ENCODE measurements at regions not wholly inside any gene's neighbourhood (a gene's known extent, or its start where the extent isn't known, plus 50 kb on each side); places are given as distances from the start of the nearest gene placed in this dataset.
"Not testable (repeated sequence)": the region's sequence is repeated elsewhere in the genome, so short reads cannot be mapped to it uniquely, and the experiment has no call there.

DNA sequence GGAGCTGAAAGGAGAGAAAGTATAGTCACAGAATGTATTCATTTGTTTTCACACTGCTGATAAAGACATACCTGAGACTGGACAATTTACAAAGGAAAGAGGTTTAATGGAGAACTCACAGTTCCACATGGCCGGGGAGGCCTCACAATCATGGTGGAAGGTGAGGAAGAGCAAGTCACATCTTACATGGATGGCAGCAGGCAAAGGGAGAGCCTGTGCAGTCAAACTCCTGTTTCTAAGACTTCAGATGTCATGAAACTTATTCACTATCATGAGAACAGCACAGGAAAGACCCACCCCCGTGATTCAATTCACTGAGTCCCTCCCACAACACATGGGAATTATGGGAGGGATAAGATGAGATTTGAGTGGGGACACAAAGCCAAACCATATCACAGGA, 224.7 kb downstream of the LNPK start:
- CTCF ChIA-PET = interaction anchor here (1.4 kb wide), 1 partner anchor 11 kb away, joined by 3 read pairs; no protein-coding TSS in a partner anchor
- POLR2A ChIA-PET = not testable (repeated sequence)

DNA sequence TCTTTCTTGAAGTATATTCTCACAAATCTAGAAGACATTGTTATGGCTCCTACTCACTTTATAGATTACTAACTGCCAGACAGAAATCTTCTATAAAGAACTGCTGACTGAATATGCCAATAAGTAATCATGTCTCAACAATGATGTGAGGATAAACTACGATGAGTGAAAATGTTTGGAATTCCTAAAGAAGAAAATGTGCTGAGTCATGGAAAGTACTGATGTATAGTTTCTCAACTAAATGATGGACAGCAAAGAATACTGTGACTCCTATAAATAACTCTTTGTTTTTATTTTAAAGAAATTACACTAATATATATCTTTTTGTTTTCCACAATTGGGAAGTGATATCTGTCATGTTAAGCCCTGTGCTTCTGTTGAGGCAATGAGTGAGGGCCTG, 232.9 kb downstream of the LNPK start:
- CTCF ChIA-PET = no interaction called here
- POLR2A ChIA-PET = no interaction called here

DNA sequence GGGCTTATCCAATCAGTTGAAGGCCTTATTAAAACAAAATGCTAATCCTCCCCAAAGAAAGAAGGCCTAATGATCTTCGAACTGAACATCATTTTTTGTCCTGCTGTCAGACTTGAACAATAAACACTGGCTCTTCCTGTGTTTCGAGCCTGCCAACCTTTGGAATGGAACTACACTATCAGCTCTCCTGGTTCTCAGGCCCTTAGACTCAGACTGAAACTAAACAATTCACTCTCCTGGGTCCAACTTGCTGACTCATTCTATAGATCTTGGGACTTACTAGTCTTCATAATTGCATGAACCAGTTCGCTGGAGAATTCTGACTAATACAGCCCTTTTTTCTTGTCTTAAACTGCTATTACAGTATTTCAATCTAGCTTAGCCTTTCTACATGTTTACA, 235.2 kb downstream of the LNPK start:
- ChIA-PET CTCF (no interaction called here), POLR2A (no interaction called here)

DNA sequence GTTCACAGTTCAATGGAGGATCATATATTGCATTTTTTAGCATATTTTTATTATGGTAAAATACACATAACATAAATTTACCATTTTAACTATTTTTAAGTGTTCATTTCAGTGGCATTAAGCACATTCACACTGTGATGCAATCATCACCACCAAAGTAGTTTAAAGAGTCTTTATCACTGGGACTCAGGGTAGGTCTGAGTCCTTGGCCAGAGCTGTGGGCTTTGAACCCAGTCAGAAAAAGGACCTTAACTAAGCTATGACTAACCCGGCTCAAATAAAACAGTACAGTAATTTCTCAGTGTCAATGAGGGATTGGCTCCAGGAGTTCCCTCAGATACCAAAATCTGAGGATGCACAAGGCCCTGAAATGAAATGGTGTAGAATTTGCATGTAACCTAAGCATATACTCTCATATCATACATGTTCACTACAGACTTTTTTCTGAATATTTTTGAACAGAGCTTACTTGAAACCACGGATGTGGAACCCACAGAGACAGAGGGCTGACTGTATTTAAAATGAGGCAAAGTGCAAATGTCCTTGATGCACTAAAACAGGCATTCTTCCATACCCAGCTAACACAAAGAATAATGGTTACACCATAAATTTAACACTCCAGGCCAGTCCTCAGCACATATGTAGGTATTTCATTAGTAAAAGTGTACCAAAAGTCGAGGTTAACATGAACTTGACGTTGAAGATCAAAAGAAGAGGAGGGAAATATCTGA, 246.2 kb downstream of the LNPK start:
- POLR2A ChIA-PET = no interaction called here
- CTCF ChIA-PET = interaction anchor here (1.5 kb wide), 1 partner anchor 8 kb away, joined by 3 read pairs; no protein-coding TSS in a partner anchor

DNA sequence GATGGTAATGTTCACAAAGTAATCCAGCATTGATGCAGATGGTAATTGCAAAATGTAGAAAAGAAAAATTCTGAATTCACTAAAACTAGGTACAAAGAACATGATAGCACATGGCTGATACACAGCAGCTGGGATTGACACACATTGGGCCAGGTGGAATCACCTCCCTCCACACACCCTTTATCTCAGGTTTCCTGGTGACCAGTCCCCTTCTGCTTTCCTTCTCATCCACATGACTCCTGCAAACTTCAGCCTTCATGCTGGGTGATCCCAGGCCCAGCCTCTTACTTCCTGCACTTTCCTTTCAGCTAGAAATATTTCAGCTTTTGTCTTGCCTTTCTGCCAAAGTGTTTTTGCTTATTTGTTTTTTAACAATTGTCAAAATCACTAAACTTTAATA, 246.9 kb downstream of the LNPK start:
- CTCF ChIA-PET = no interaction called here
- POLR2A ChIA-PET = no interaction called here

DNA sequence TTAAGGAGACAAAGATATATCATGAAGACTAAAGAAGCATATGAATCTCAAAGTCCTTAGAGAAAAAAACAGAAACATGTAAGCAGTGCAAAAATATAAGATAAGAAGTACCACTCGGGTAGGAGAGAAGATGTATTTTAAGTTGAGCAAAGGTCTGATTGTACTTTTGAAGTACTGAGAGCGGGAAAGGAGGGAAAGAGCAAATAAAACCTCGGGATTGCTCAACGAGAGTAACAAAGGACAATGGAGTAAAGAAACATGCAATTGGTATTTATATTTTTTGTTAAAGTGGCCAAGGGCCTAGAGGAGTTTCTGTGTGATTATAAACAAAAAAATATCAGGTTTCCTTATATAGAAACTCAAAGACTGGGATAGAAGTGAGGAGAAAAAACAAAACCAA, 251.9 kb downstream of the LNPK start:
- ChIA-PET POLR2A (no interaction called here), CTCF (no interaction called here)

DNA sequence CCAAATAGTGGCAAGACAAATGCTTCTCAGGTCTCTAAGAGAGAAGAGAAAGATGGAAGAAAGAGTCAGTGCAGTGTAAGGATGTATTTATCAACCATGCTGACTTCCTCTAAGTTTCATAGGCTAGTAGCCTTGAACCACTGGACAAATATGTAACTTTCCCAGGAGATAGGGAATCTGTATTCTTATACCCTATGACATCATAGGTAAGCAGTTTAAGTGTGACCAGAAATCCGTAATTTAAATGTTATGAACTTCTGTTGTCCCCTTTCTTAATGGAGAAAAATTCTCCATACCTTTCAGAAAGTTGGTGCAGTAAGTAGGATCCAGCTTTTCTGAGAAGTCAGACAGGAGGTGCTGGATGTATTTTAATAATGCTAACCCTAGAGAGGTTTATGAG, 256.2 kb downstream of the LNPK start:
- POLR2A ChIA-PET = no interaction called here
- CTCF ChIA-PET = no interaction called here

DNA sequence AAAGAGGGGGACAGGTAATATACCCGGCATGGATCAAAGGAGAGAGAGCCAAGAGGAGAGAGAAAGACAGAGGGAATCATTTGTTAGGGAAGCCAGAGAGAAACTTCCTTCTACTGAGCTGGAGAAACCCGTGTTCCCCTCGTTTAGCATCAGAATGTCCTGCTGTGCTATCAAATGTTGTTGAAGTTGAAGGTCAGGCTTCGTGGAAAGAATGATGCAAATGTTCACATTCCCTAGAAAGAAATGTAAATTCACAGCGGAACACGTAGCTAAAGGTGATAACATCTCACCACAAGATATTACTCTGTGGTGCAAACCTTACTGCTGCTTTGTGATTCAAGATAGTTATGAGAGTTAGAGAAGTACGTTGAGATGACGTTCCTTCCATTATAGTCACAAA, 258.1 kb downstream of the LNPK start:
- ChIA-PET CTCF (no interaction called here), POLR2A (no interaction called here)

DNA sequence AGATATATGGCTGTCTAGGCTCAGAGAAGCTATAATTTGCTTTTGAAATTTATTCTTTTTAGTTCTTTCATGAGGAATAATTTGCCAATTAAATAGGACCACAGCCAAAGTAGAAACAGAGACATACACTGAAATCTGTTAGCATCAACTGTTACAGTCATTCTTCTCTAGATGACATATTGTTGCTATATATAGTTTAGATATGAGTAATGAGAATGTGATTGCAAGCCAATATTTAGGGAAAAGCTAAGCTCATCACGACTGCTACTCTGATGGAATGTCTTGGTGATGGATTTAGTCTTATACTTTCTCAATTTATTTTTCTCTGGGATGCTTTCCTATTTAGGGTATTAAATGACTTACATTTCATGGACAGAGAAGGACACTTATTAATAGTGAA, 259.1 kb downstream of the LNPK start:
- CTCF ChIA-PET = no interaction called here

DNA sequence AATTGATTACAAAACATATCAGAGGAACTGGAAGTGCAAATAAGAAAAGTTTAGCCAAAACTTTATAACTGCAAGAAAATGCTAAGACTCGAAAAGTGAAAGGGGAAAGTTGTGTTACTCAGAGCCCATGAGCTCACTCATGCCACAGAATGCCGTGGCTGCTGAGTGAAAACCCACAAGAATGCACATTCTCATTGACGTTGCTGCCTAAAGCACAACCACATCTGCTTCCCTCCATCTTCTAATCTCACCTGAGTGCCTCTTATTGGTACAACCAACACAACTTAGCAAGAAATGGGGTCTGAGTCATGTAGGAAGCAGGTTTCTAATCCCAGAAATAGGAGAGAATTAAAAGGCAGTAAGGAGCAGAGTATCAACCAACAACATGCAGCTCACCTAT, 259.7 kb downstream of the LNPK start:
- ChIA-PET CTCF (no interaction called here), POLR2A (no interaction called here)

More for the DNA sequence above, 259.1 kb downstream of the LNPK start:
- POLR2A ChIA-PET = no interaction called here

DNA sequence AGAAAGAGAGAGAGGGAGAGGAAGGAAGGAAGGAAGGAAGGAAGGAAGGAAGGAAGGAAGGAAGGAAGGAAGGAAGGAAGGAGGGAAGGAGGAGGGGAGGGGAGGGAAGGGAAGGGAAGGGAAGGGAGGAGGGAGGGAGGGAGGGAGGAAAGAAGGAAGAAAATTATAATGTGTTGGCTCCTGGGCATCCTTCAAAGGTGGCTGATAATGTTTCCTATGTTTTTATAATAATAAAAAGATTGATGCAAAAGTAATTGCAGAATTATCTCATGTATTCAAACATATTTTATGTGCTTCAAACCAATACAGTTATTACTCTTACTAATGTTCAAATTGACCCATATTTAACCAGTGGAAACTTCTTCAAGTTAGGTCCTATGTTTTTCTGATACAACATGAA, 260.9 kb downstream of the LNPK start:
- CTCF ChIA-PET = no interaction called here
- POLR2A ChIA-PET = no interaction called here

DNA sequence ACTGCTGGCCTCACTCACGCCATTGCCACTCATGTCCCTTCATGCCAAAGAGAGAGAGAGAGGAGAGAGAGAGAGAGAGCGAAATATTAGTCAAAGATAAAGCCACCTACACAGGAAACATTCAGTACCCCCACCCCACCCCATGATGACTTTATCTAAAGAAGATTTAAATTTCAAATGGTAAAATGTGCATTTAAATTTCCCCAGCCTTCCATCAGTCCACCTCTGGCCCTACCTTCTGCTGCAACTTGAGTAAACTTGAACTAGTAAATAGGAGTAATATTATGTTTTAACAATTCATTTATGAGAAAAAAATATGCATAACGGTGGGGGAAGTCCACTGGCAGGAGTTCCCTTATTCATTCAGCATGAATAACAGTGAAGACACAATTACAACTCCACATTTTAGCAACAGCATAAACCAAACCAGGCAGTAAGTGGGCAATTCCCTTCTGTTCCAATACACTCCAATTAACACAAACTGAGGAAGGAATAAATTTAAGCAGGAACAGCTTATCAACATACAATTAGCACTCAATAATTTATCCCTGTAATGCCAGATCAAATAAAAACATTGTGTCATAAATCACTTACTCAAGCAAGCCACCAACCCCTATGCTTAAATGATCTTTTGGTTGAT, 264.2 kb downstream of the LNPK start:
- POLR2A ChIA-PET = no interaction called here
- CTCF ChIA-PET = no interaction called here

DNA sequence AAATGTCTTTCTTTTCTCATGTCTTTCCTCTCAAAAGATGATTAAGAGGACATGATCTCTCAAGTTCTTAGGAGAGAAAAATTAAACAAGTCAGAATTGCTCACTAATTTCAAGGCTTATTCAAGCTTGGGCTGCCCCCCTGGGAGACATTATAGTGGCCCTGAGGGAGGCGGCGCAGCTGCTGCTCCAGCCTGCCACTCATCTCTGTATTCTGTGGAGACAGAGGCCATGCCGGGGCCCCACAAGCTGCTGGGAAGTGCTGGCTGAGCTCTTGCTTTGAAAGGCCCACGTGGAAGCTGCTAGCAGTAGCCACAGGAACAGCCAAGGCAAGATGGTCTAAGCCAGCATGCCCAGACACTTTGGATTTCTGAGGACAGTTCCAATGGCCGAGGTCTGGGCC, 267.4 kb downstream of the LNPK start:
- CTCF ChIA-PET = no interaction called here
- POLR2A ChIA-PET = no interaction called here

DNA sequence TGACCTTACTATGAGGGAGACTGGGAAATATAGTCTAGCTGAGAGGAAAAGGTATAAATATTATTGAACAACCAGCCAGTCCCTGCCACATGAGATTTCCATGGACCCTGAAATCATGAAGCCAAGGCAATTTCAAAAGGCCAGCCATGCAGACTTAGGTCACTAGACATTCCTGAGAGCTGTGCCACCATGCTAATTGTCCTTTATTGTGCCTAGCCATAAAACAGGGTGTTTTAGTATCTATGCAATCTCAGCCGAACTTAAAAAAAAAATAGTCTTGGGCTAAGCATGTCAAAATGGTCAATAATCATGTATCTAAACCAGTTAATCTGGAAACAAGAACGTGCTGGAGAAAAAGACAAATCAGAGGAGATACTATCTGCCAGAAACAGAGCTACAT, 269.5 kb downstream of the LNPK start:
- POLR2A ChIA-PET = no interaction called here
- CTCF ChIA-PET = no interaction called here

DNA sequence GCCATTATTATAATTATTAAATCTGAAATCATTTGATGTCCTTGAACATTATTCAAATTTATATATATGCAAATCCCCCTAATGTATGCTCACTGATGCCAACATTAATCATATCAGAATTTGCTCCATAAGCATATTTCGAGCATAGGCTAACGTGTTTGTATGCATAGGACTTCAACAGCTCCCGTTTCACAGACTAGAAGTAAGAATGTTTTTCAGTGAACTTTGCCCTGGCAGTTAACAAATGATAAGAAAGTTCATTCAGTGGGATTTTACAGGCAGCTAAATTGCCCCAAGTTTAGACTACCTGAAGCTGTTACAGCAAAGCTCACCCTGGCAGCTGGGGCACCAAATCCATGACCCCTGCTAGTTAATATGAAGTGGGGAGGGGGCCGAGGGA, 272.0 kb downstream of the LNPK start:
- POLR2A ChIA-PET = no interaction called here
- CTCF ChIA-PET = no interaction called here

DNA sequence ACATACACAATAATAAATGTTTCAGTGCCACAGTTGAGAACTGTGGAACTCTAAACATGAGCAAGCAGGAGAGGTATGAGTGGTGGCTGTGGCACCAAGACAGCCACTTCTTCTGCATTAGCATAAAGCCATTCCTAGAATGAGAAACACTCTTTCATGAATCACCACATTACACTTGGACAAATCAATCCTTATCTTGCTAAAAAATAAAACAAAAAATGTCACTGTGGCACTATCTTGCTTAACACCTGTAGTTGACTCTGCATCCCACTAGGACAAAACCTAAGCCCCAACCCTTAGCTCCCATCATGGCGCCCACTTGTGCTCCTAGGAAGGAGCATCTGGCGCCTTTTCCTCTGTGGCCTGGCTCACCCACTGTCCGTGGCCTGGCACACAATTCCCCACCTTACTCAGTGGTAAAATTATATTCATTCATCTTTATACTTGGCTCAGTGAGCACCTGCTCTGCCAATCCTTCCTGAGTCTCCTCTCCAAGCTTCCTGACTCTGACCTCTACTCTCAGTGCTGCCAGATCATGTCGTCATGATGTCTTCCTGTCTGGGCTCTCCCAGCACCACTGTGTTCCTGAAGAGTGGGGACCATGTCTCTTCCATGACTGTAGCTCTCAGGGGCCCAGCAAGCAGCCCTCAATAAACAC, 272.9 kb downstream of the LNPK start:
- POLR2A ChIA-PET = no interaction called here
- CTCF ChIA-PET = no interaction called here

DNA sequence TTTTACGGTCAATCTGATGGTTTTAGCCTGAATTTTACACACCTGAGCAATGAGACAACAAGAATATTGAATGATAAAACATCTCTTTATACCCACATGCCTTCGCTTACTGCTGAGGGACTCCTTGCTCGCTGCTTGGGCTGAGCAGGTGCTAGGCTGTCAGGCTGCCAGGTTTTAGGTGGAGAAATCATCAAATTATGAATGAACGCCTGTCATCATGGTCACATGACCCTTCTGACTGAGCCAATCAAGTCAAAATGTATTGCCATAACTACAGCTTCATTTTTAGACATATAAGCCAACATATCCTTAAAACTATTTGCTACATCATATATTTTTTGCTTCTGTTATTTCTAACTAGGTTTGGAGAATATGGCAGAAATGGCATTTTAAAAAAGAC, 274.0 kb downstream of the LNPK start:
- ChIA-PET POLR2A (no interaction called here), CTCF (no interaction called here)

DNA sequence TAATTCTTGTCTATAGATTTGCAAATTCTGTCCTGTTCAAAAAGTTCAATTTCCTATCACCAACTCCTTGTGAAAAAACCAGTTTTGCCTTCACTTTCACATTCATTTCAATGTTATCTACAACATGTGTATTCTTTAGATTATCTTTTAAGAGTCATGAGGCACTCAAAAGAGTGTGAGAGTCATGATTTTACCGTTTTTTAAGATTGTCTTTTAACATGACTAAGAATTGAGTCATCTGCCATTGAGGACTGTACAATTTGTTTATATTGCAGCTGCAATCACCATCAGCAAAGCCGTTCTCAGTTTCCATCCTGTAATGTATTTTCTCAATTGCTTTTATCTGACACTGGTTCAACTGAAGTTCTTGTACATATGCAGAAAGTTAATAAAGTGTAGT, 275.8 kb downstream of the LNPK start:
- CTCF ChIA-PET = no interaction called here
- POLR2A ChIA-PET = no interaction called here

DNA sequence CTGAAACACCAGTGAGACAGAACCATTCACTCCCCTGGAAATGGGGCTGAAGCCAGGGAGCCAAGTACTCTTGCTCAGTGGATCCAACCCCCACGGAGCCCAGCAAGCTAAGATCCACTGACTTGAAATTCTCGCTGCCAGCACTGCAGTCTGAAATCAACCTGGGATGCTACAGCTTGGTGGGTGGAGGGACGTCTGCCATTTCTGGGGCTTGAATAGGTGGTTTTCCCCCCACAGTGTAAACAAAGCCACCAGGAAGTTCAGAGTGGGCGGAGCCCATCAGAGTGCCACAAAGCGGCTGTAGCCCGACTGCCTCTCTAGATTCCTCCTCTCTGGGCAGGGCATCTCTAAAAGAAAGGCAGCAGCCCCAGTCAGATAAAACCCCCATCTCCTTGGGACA, 292.8 kb downstream of the LNPK start:
- CTCF ChIA-PET = no interaction called here
- POLR2A ChIA-PET = no interaction called here

DNA sequence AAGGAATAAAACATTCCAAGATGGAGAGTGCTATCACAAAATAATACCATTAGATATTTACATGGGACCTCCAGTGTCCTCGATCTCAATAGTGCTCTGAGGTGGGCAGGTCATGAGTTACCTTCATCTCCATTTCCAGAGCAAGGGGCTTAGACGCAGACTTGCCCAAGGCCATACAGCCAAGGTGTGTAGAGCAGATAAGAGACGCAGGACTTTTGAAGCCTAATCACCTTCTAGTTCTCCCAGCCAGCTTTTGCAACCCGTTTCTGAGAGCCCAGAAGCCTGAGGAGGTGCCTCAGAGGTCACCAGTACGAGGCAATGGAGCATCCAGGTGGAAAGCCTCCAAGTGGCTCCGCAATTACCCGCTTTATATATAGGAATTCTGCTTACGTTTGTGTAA, 294.7 kb downstream of the LNPK start:
- ChIA-PET POLR2A (no interaction called here), CTCF (no interaction called here)

DNA sequence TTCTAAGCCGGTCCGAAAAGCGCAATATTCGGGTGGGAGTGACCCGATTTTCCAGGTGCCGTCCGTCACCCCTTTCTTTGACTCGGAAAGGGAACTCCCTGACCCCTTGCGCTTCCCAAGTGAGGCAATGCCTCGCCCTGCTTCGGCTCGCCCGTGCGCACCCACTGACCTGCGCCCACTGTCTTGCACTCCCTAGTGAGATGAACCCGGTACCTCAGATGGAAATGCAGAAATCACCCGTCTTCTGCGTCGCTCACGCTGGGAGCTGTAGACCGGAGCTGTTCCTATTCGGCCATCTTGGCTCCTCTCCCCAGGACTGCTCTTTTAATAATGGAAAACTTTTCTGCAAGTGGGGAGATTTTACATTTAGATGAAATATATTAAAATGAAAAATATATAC, 297.5 kb downstream of the LNPK start:
- CTCF ChIA-PET, POLR2A ChIA-PET: not testable (repeated sequence)

DNA sequence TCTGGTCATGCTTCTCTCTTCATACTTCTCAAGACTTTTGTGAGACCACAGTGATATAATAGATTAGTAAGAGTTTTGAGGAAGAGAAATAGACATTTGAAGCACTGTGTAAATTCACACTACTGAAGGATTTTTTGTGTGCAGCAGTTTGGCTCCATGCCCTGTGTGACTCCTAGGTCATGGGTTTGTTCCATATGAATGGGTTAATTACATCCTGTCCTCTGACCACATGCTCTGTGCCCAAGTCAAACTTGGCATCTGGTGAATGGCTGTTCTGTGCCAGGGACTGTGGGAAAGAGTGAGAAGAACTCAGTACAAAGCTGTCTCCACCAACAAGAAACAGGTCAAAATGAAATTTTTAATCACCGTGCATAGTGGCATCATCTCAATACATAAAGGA, 304.0 kb downstream of the LNPK start:
- ChIA-PET POLR2A (no interaction called here), CTCF (no interaction called here)
